NOMO-1 treated with dmso at 0.1 percent for 144 hours (cell line): ENCODE measurements at regions not wholly inside any gene's neighbourhood (a gene's known extent, or its start where the extent isn't known, plus 50 kb on each side); places are given as distances from the start of the nearest gene placed in this dataset.

Experiments
- DNase-seq: peaks from one replicate; lab custom pipeline; 2025; ENCODE audit not compliant: unreplicated experiment; lab: John Stamatoyannopoulos, UW

GRCh38 chr12:30828686-30829085 is 73.9 kb upstream of the CAPRIN2 start:
- no peak for DNase-seq

GRCh38 chr12:30827101-30828066 is 72.6 kb upstream of the CAPRIN2 start:
- DNase-seq, result no peak

- DNase-seq, result no peak
Observed at GRCh38 chr12:30826276-30826675, 71.5 kb upstream of the CAPRIN2 start.

GRCh38 chr12:30825341-30825740 is 70.6 kb upstream of the CAPRIN2 start:
- no peak for DNase-seq

- no peak for DNase-seq
Observed at GRCh38 chr12:30824311-30824710, 69.6 kb upstream of the CAPRIN2 start.

GRCh38 chr12:30823764-30824163 is 69.0 kb upstream of the CAPRIN2 start:
- no peak for DNase-seq

GRCh38 chr12:30823156-30823699 is 68.5 kb upstream of the CAPRIN2 start:
- no peak for DNase-seq

- DNase-seq, result peak; percentile 11
Observed at GRCh38 chr12:30822385-30823155, 67.8 kb upstream of the CAPRIN2 start.

GRCh38 chr12:30820406-30820946 is 65.7 kb upstream of the CAPRIN2 start:
- DNase-seq, result no peak

GRCh38 chr12:30818562-30818961 is 63.8 kb upstream of the CAPRIN2 start:
- DNase-seq, result no peak

GRCh38 chr12:30816742-30817465 is 62.2 kb upstream of the CAPRIN2 start:
- no peak for DNase-seq

GRCh38 chr12:30814295-30814655 is 59.5 kb upstream of the CAPRIN2 start:
- DNase-seq, result no peak

- DNase-seq, result no peak
Observed at GRCh38 chr12:30813525-30814294, 59.0 kb upstream of the CAPRIN2 start.

- no peak for DNase-seq
Observed at GRCh38 chr12:30811966-30812365, 57.2 kb upstream of the CAPRIN2 start.

GRCh38 chr12:30810918-30811317 is 56.2 kb upstream of the CAPRIN2 start:
- DNase-seq, result no peak

- DNase-seq, result no peak
Observed at GRCh38 chr12:30807695-30808034, 52.9 kb upstream of the CAPRIN2 start.

GRCh38 chr12:30806989-30807694 is 52.4 kb upstream of the CAPRIN2 start:
- peak; percentile 2 for DNase-seq

GRCh38 chr12:30805959-30806358 is 51.2 kb upstream of the CAPRIN2 start:
- DNase-seq, result no peak
